ENCODE measurements at regions not wholly inside any gene's neighbourhood (a gene's known extent, or its start where the extent isn't known, plus 50 kb on each side); places are given as distances from the start of the nearest gene placed in this dataset.
"Not testable (repeated sequence)": the region's sequence is repeated elsewhere in the genome, so short reads cannot be mapped to it uniquely, and the experiment has no call there.

DNA sequence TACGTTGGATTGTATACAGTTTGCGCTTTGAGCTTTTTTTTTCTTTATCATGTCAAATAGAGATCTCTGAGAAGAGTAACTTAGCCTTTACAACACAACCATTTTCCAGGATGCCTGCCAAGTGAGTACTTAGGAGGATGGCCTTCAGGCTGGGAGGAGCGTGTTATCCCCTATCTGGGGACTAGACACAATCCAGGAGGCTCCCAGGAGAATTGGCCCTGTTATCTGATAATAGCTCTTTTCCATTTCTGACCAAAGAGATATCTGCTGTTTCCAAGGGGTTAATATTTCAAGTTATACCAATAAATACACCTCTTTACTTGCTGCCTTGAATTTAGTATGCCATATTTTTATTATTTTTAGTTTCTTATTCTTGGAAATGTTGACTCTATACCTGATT lies 169.5 kb upstream of the SMARCAD1 start (continued):
- TF ChIP-seq, protein P1, sequence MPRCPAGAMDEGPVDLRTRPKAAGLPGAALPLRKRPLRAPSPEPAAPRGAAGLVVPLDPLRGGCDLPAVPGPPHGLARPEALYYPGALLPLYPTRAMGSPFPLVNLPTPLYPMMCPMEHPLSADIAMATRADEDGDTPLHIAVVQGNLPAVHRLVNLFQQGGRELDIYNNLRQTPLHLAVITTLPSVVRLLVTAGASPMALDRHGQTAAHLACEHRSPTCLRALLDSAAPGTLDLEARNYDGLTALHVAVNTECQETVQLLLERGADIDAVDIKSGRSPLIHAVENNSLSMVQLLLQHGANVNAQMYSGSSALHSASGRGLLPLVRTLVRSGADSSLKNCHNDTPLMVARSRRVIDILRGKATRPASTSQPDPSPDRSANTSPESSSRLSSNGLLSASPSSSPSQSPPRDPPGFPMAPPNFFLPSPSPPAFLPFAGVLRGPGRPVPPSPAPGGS (IDR thresholded peaks at IDR 0.05; ENCODE audit: borderline replicate concordance, insufficient read depth, low read depth, low read length, poor library complexity, severe bottlenecking), result no peak
- TF ChIP-seq IKZF1 (conservative IDR thresholded peaks at IDR 0.05) (no peak), NR2C1 (IDR thresholded peaks at IDR 0.05) (no peak), TBL1XR1 (IDR thresholded peaks at IDR 0.05; ENCODE audit: low read depth, low read length) (no peak), POLR2AphosphoS2 (IDR thresholded peaks at IDR 0.05; ENCODE audit: low read depth, low read length) (no peak), RFX5 (IDR thresholded peaks at IDR 0.05; ENCODE audit: low read depth, low read length) (no peak)

GRCh38 chr4:94039226-94039625 lies 168.4 kb upstream of the SMARCAD1 start:
- no peak for TF ChIP-seq ZBED1 (IDR thresholded peaks at IDR 0.05; ENCODE audit: borderline replicate concordance)

DNA sequence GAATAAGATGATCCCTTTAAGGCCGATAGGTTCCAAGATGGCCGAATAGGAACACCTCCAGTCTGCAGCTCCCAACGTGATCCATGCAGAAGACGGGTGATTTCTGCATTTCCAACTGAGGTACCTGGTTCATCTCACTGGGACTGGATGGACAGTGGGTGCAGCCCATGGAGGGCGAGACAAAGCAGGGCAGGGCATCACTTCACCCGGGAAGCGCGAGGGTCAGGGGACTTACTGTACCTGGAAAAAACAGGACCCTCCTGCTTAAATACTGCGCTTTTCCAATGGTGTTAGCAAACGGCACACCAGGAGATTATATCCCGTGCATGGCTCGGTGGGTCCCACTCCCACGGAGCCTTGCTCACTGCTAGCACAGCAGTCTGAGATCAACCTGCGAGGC lies 163.2 kb upstream of the SMARCAD1 start:
- H3K4me1 ChIP-seq (ENCODE audit: control insufficient read depth, insufficient read depth, low read length); RAD21 ChIA-PET (ENCODE audit: unreplicated experiment); H3K27me3 ChIP-seq (replicated peaks in 1 of 2; ENCODE audit: control insufficient read depth in 2 of 2, insufficient read depth in 2 of 2, low read length in 1 of 2); POLR2A ChIA-PET; ATAC-seq; H3K36me3 ChIP-seq (ENCODE audit: control insufficient read depth in 2 of 2, insufficient read depth in 2 of 2, low read length in 1 of 2); CTCF ChIA-PET; H3K9ac ChIP-seq (ENCODE audit: control insufficient read depth, insufficient read depth, low read length); H4K20me1 ChIP-seq (ENCODE audit: control insufficient read depth, insufficient read depth); H3K9me3 ChIP-seq (replicated peaks; ENCODE audit: control insufficient read depth, insufficient read depth, low read length); H3K4me3 ChIP-seq; H3K27ac ChIP-seq (ENCODE audit: control insufficient read depth, insufficient read depth); H2AFZ ChIP-seq (ENCODE audit: control insufficient read depth, low read depth, low read length); H3K4me2 ChIP-seq (ENCODE audit: control insufficient read depth, insufficient read depth); DNase-seq (ENCODE audit: low read depth, low spot score); BruUV-seq (replicated peaks); in situ Hi-C loops (cut with MboI); SMC1A ChIA-PET (ENCODE audit: uncharacterized antibody, unreplicated experiment); H3K79me2 ChIP-seq (ENCODE audit: control insufficient read depth, insufficient read depth, low read length); intact Hi-C loops (cut with micrococcal nuclease; ENCODE audit: unreplicated experiment); FAIRE-seq: not testable (repeated sequence)
- WGBS (ENCODE audit: insufficient coverage, insufficient replicate concordance, low lambda C conversion rate, missing lambda C conversion rate), result 50% methylated on average over 14 of the region's 14 CpGs

More at GRCh38 chr4:94039226-94039625, 168.4 kb upstream of the SMARCAD1 start:
- Histone ChIP-seq H3K27ac (ENCODE audit: control insufficient read depth, insufficient read depth) (no peak overlapping the region), H3K4me2 (ENCODE audit: control insufficient read depth, insufficient read depth) (no peak overlapping the region), H3K36me3 (ENCODE audit: control insufficient read depth in 2 of 2, insufficient read depth in 2 of 2, low read length in 1 of 2) (no peaks in the 10 kb centered on the region), H4K20me1 (ENCODE audit: control insufficient read depth, insufficient read depth) (no peaks in the 10 kb centered on the region), H3K4me3 (no peak overlapping the region), H3K9me3 (replicated peaks; ENCODE audit: control insufficient read depth, insufficient read depth, low read length) (no peaks in the 10 kb centered on the region), H2AFZ (ENCODE audit: control insufficient read depth, low read depth, low read length) (no peak overlapping the region), H3K9ac (ENCODE audit: control insufficient read depth, insufficient read depth, low read length) (no peak overlapping the region), H3K4me1 (ENCODE audit: control insufficient read depth, insufficient read depth, low read length) (no peaks in the 10 kb centered on the region), H3K27me3 (replicated peaks in 1 of 2; ENCODE audit: control insufficient read depth in 2 of 2, insufficient read depth in 2 of 2, low read length in 1 of 2) (no peaks in the 10 kb centered on the region), H3K79me2 (ENCODE audit: control insufficient read depth, insufficient read depth, low read length) (no peaks in the 10 kb centered on the region)
- ChIA-PET SMC1A (ENCODE audit: uncharacterized antibody, unreplicated experiment) (interaction anchor here (0.7 to 1.1 kb wide), 2 partner anchors 11 to 20 kb away, joined by 3 to 4 read pairs; no protein-coding TSS in a partner anchor), POLR2A (no interaction called here), RAD21 (ENCODE audit: unreplicated experiment) (no interaction called here), CTCF (no interaction called here)
- WGBS (ENCODE audit: insufficient coverage, insufficient replicate concordance, low lambda C conversion rate, missing lambda C conversion rate), result 4% methylated on average over 4 of the region's 4 CpGs
- ATAC-seq (no peak), FAIRE-seq (no peak), DNase-seq (ENCODE audit: low read depth, low spot score) (no peak)
- in situ Hi-C loops (cut with MboI), result no loop called here
- no TSS peak for BruUV-seq (replicated peaks)
- intact Hi-C loops (cut with micrococcal nuclease; ENCODE audit: unreplicated experiment), result no loop called here

All from GM12878 (cell line).